ENCODE measurements at regions not wholly inside any gene's neighbourhood (a gene's known extent, or its start where the extent isn't known, plus 50 kb on each side); places are given as distances from the start of the nearest gene placed in this dataset.
"Not testable (repeated sequence)": the region's sequence is repeated elsewhere in the genome, so short reads cannot be mapped to it uniquely, and the experiment has no call there.

GRCh38 chr7:115300231-115300870 is 378.5 kb downstream of the MDFIC start:
- no peak for DNase-seq (ENCODE audit: low spot score)
- no peak for TF ChIP-seq CTCF (IDR thresholded peaks at IDR 0.05)
- no peak for ATAC-seq (ENCODE audit: low FRiP score)

DNA sequence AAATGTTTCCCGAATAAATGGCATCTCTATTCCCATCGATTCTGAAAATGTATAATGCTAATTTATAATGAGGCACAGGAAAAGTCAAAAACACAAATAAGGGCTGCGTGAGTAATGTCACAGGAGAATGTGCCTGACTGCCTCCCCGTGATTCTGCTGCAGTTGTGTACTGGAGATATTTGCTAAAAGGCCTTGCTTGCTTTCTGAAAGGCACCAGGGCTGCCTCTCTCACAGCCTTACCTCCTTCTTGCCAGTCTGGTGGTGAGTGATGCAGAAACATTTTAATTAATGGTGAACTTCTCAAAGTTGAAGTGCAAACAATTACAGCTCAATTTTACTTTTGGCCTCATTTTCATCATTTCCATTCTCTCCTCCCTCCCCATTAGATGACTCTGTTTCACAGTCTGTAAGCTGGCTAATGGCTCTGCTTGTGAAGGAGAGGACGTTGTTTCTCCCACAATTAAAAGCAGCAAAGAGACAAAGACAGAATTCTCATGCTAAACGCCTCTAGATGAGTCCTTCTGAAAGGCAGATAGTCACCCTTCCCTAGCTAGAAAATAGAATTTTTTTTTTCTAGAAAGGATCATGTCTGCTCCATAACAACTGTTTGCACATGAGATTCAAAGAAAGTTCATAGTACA is 377.6 kb downstream of the MDFIC start:
- DNase-seq (ENCODE audit: low spot score), result no peak
- TF ChIP-seq CTCF (IDR thresholded peaks at IDR 0.05), result no peak
- ATAC-seq (ENCODE audit: low FRiP score), result no peak

DNA sequence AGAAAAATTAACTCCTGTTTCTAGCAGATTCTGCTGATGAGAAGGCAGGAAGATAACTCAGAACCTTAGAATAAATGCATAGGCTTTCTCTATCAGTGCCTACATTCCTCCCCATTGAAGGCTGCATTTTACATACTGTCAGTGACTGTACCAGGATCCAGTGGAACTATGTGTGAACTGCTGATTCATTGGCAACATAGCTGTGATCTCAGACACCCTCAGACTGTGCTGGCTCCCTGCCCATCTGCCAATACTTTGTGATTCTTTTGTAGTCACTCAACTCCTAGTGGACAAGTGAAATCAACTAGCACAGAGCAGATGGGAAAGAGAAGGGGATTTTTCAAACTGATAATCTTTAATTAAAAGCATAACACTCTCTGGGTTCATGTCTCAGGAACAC is 375.8 kb downstream of the MDFIC start:
- no peak for TF ChIP-seq CTCF (IDR thresholded peaks at IDR 0.05)
- no peak for ATAC-seq (ENCODE audit: low FRiP score)
- no peak for DNase-seq (ENCODE audit: low spot score)

GRCh38 chr7:115293628-115294240 is 371.8 kb downstream of the MDFIC start:
- TF ChIP-seq CTCF (IDR thresholded peaks at IDR 0.05), result no peak
- DNase-seq (ENCODE audit: low spot score), result no peak
- ATAC-seq (ENCODE audit: low FRiP score), result no peak

DNA sequence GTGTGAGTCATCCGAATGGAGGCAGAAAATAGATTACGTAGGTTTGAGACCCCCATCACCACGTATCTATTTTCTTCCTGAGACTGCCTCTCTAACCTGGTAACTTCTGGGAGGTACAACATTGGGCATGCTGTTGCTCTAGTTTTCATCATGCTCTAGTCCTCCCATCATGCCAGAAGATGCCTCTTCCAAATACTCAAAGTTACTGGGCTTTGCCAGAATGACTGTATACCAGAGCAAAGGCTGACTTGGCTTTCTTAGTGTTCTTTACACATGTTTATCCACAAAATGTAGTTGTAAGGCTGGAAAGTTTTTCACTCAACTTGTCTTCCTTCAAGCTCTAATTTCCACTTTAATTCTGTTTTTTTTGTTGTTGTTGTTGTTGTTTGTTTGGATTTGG is 370.5 kb downstream of the MDFIC start:
- DNase-seq (ENCODE audit: low spot score) (no peak), ATAC-seq (ENCODE audit: low FRiP score) (no peak)
- TF ChIP-seq CTCF (IDR thresholded peaks at IDR 0.05), result no peak

GRCh38 chr7:115289971-115290370 is 368.1 kb downstream of the MDFIC start:
- no peak for DNase-seq (ENCODE audit: low spot score)
- no peak for ATAC-seq (ENCODE audit: low FRiP score)
- TF ChIP-seq CTCF (IDR thresholded peaks at IDR 0.05), result no peak

DNA sequence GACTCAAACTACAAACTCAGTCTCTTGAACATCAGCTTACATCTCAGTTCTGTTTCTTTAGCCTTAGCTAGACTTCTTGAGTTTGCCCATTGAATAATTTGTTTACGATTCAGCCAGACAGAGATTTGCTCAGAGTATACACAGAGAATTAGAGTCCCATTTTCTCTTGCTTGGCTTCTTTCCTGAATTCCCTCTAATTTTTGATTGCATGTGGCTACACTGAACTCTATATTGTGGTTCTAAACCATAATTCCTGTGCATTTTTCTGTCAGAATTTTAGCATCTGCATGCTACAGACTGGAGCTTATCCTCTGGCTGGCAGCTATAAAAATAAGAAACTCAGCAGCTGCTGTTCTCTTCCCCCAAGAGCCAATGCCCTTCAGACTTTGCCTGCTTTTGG is 354.9 kb downstream of the MDFIC start:
- DNase-seq (ENCODE audit: low spot score) (no peak), ATAC-seq (ENCODE audit: low FRiP score) (no peak)
- TF ChIP-seq CTCF (IDR thresholded peaks at IDR 0.05), result no peak

DNA sequence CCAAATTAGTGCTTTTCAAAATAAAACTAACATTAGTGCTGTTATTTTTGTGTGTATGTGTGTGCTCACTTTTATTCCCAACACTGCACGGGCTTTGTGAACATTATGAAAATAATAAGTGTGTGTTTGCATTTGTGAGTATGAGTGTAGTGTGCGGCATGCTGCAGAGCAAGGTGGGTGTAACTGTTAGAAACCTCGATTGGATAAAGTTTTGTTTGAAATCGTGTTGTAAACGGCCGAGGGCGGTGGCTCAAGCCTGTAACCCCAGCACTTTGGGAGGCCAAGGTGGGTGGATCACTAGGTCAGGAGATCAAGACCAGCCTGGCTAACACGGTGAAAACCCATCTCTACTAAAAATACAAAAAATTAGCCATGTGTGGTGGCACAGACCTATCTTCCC is 352.0 kb downstream of the MDFIC start:
- not testable (repeated sequence) for DNase-seq (ENCODE audit: low spot score); ATAC-seq (ENCODE audit: low FRiP score)

Data from omental fat pad (tissue), 3 donors.